ENCODE measurements at regions not wholly inside any gene's neighbourhood (a gene's known extent, or its start where the extent isn't known, plus 50 kb on each side); places are given as distances from the start of the nearest gene placed in this dataset.

DNA sequence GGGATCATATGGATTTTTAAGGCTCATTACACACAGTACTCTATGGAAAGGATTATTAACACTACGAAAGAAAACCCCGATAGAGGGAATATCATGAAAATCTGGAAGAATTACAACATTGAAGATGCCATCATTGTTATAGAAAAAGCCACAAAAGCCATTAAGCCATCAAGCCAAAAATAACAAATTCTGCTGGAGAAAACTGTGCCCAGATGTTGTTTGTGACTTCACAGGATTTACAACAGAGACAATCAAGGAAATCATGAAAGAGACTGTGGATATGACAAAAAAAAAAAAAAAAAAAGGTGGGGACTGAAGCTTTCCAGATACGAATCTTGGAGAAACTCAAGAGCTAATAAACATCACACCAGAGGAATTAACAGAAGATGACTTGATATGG, 433.8 kb upstream of the CDH6 start (continued):
- TF ChIP-seq, protein P1, sequence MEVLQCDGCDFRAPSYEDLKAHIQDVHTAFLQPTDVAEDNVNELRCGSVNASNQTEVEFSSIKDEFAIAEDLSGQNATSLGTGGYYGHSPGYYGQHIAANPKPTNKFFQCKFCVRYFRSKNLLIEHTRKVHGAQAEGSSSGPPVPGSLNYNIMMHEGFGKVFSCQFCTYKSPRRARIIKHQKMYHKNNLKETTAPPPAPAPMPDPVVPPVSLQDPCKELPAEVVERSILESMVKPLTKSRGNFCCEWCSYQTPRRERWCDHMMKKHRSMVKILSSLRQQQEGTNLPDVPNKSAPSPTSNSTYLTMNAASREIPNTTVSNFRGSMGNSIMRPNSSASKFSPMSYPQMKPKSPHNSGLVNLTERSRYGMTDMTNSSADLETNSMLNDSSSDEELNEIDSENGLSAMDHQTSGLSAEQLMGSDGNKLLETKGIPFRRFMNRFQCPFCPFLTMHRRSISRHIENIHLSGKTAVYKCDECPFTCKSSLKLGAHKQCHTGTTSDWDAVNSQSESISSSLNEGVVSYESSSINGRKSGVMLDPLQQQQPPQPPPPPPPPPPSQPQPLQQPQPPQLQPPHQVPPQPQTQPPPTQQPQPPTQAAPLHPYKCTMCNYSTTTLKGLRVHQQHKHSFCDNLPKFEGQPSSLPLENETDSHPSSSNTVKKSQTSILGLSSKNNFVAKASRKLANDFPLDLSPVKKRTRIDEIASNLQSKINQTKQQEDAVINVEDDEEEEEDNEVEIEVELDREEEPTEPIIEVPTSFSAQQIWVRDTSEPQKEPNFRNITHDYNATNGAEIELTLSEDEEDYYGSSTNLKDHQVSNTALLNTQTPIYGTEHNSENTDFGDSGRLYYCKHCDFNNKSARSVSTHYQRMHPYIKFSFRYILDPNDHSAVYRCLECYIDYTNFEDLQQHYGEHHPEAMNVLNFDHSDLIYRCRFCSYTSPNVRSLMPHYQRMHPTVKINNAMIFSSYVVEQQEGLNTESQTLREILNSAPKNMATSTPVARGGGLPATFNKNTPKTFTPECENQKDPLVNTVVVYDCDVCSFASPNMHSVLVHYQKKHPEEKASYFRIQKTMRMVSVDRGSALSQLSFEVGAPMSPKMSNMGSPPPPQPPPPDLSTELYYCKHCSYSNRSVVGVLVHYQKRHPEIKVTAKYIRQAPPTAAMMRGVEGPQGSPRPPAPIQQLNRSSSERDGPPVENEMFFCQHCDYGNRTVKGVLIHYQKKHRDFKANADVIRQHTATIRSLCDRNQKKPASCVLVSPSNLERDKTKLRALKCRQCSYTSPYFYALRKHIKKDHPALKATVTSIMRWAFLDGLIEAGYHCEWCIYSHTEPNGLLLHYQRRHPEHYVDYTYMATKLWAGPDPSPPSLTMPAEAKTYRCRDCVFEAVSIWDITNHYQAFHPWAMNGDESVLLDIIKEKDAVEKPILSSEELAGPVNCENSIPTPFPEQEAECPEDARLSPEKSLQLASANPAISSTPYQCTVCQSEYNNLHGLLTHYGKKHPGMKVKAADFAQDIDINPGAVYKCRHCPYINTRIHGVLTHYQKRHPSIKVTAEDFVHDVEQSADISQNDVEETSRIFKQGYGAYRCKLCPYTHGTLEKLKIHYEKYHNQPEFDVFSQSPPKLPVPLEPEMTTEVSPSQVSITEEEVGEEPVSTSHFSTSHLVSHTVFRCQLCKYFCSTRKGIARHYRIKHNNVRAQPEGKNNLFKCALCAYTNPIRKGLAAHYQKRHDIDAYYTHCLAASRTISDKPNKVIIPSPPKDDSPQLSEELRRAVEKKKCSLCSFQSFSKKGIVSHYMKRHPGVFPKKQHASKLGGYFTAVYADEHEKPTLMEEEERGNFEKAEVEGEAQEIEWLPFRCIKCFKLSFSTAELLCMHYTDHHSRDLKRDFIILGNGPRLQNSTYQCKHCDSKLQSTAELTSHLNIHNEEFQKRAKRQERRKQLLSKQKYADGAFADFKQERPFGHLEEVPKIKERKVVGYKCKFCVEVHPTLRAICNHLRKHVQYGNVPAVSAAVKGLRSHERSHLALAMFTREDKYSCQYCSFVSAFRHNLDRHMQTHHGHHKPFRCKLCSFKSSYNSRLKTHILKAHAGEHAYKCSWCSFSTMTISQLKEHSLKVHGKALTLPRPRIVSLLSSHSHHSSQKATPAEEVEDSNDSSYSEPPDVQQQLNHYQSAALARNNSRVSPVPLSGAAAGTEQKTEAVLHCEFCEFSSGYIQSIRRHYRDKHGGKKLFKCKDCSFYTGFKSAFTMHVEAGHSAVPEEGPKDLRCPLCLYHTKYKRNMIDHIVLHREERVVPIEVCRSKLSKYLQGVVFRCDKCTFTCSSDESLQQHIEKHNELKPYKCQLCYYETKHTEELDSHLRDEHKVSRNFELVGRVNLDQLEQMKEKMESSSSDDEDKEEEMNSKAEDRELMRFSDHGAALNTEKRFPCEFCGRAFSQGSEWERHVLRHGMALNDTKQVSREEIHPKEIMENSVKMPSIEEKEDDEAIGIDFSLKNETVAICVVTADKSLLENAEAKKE (CRISPR knock-in tag; IDR thresholded peaks at IDR 0.05): no peak
- no peak for TF ChIP-seq ZNF114 (CRISPR knock-in tag; IDR thresholded peaks at IDR 0.05)
- no peak for TF ChIP-seq EZH2phosphoT487 (IDR thresholded peaks at IDR 0.05; ENCODE audit: unreplicated experiment)
- TF ChIP-seq, protein P2, sequence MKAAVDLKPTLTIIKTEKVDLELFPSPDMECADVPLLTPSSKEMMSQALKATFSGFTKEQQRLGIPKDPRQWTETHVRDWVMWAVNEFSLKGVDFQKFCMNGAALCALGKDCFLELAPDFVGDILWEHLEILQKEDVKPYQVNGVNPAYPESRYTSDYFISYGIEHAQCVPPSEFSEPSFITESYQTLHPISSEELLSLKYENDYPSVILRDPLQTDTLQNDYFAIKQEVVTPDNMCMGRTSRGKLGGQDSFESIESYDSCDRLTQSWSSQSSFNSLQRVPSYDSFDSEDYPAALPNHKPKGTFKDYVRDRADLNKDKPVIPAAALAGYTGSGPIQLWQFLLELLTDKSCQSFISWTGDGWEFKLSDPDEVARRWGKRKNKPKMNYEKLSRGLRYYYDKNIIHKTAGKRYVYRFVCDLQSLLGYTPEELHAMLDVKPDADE (IDR thresholded peaks at IDR 0.05): no peak
- TF ChIP-seq CTCF (conservative IDR thresholded peaks at IDR 0.05; ENCODE audit: low read depth in 2 of 2): no peak
- TF ChIP-seq CREB1 (CRISPR knock-in tag; IDR thresholded peaks at IDR 0.05; ENCODE audit: low read depth): no peak
- TF ChIP-seq NANOG (IDR thresholded peaks at IDR 0.05; ENCODE audit: borderline replicate concordance): no peak
- no peak for TF ChIP-seq JUNB (IDR thresholded peaks at IDR 0.05; ENCODE audit: unreplicated experiment)

Data from GM23338 (cell line).